ENCODE measurements at regions not wholly inside any gene's neighbourhood (a gene's known extent, or its start where the extent isn't known, plus 50 kb on each side); places are given as distances from the start of the nearest gene placed in this dataset.
"Not testable (repeated sequence)": the region's sequence is repeated elsewhere in the genome, so short reads cannot be mapped to it uniquely, and the experiment has no call there.

DNA sequence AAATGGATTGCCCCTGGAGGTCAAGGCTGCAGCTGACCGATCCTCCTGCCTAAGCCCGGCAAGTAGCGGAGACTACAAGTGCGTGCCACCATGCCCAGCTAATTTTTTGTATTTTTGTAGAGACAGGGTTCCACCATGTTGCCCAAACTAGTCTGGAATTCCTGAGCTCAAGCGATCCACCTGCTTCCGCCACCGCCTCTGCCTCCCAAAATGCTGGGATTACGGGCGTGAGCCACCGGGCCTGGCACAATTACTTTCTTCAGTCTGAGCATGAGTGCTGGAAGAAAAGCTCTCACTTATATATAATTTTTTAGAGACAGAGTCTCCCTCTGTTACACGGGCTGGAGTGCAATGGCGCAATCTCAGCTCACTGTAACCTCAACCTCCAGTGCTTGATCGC is 307.4 kb downstream of the ZNF37A start:
- peak overlapping the region; percentile 96 for H3K4me3 Mint-ChIP-seq
- not testable (repeated sequence) for H3K36me3 Mint-ChIP-seq (ENCODE audit: low read depth); H3K4me1 Mint-ChIP-seq; H3K27me3 Mint-ChIP-seq; H3K9me3 Mint-ChIP-seq; ATAC-seq (replicated peaks)
- H3K27ac Mint-ChIP-seq: peak overlapping the region; percentile 99

DNA sequence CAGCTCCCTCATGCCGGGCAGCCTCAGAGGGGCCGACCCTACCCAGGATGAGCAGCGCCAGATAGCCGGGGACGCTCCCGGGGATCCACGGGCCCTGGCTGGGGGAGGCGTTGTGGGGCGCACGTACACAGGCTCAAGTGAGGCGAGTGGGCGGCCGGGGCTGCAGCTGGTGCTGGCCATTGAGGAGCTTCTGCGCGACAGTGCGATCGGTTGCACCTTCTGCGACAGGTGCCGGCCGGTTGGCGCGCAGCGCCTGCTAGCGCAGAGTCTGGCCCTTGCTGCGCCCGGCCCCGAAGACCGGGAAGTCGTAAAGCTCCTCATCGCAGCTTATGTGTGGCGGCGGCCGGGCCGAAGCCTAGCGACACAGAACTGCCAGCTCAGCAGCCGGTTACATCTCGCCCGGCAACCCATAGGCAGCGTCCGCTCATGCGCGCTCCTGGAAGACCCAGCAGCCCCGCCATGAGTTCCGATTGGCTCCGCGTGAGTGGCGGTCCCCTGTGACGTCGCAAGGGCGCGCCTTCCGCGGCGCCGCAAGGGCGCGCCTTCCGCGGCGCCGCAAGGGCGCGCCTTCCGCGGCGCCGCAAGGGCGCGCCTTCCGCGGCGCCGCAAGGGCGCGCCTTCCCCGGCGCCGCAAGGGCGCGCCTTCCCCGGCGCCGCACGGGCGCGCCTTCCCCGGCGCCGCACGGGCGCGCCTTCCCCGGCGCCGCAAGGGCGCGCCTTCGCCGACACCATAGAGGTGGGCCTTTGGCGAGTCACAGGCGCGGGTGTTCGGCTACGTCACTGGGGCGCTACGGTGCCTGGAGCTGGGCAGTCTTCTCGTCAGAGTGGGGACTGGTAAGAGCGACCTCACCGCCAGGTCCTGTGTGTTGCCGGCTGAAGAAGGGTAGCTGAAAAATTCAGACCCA is 308.6 kb downstream of the ZNF37A start:
- not testable (repeated sequence) for H3K4me1 Mint-ChIP-seq; H3K27me3 Mint-ChIP-seq; H3K9me3 Mint-ChIP-seq; H3K36me3 Mint-ChIP-seq (ENCODE audit: low read depth)
- Mint-ChIP-seq H3K4me3 (peak overlapping the region; percentile 96), H3K27ac (peak overlapping the region; percentile 99)
- ATAC-seq (replicated peaks): peak; percentile 96

DNA sequence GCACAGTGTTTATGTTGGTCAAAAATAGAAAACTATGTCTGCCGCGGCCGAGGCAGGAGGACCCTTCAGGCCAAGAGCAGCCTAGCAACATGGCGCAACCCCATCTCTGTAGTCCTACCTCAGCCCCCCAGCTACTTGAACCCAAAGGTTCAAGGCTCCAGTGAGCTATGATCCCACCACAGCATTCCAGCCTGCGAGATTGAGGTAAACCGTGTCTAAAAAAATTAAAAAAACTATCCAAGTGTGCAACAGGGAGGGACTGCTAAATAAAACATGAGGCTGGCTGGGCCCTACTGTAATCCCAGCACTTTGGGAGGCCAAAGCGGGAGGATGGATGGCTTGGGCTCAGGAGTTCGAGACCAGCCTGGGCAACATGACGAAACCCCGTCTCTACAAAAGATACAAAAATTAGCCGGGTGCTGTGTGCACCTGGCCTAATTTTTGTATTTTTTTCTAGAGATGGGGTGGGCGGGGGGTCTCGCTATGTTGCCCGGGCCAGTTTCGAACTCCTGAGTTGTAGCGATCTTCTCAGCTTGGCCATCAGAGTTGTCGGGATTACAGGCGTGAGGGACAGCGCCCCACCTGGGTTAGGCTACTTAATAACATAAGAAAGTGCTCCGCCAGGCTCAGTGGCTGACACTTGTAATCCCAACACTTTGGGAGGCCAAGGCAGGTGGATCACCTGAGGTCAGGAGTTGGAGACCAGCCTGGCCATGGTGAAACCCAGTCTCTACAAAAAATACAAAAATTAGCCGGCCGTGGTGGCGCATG is 309.4 kb downstream of the ZNF37A start:
- H3K36me3 Mint-ChIP-seq (ENCODE audit: low read depth); H3K27me3 Mint-ChIP-seq; H3K4me1 Mint-ChIP-seq; ATAC-seq (replicated peaks); H3K9me3 Mint-ChIP-seq: not testable (repeated sequence)
- Mint-ChIP-seq H3K27ac (peak overlapping the region; percentile 86), H3K4me3 (peak overlapping the region; percentile 96)

DNA sequence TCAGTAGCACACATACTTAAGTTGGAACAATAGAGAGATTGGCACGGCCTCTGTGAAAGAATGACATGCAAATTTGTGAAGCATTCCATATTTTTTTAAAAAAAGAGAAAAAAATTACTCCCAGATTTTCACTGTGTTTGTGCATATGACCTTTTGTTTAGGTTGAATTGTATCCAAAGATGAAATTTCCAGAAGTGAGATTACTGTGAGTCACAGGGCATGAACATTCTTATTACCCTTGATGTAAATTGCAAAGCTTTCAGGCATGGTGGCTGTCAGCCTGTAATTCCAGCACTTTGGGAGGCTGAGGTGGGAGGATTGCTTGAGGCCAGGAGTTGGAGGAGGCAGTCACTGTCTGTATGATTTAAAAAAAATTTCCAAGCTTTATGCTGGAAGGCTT is 329.5 kb downstream of the ZNF37A start:
- not testable (repeated sequence) for ATAC-seq (replicated peaks); H3K9me3 Mint-ChIP-seq; H3K4me1 Mint-ChIP-seq; H3K27me3 Mint-ChIP-seq; H3K27ac Mint-ChIP-seq; H3K4me3 Mint-ChIP-seq
- peaks cover 25% of the 10 kb centered on the region for H3K36me3 Mint-ChIP-seq (ENCODE audit: low read depth)

GRCh38 chr10:38430242-38430641 is 336.1 kb downstream of the ZNF37A start:
- H3K27me3 Mint-ChIP-seq; H3K27ac Mint-ChIP-seq; H3K4me1 Mint-ChIP-seq; H3K4me3 Mint-ChIP-seq; H3K9me3 Mint-ChIP-seq; ATAC-seq (replicated peaks): not testable (repeated sequence)
- peaks cover 20% of the 10 kb centered on the region for H3K36me3 Mint-ChIP-seq (ENCODE audit: low read depth)

GRCh38 chr10:38437359-38437758 is 343.2 kb downstream of the ZNF37A start:
- H3K4me3 Mint-ChIP-seq; ATAC-seq (replicated peaks); H3K4me1 Mint-ChIP-seq; H3K27me3 Mint-ChIP-seq; H3K9me3 Mint-ChIP-seq; H3K27ac Mint-ChIP-seq: not testable (repeated sequence)
- H3K36me3 Mint-ChIP-seq (ENCODE audit: low read depth): peaks cover 13% of the 10 kb centered on the region

DNA sequence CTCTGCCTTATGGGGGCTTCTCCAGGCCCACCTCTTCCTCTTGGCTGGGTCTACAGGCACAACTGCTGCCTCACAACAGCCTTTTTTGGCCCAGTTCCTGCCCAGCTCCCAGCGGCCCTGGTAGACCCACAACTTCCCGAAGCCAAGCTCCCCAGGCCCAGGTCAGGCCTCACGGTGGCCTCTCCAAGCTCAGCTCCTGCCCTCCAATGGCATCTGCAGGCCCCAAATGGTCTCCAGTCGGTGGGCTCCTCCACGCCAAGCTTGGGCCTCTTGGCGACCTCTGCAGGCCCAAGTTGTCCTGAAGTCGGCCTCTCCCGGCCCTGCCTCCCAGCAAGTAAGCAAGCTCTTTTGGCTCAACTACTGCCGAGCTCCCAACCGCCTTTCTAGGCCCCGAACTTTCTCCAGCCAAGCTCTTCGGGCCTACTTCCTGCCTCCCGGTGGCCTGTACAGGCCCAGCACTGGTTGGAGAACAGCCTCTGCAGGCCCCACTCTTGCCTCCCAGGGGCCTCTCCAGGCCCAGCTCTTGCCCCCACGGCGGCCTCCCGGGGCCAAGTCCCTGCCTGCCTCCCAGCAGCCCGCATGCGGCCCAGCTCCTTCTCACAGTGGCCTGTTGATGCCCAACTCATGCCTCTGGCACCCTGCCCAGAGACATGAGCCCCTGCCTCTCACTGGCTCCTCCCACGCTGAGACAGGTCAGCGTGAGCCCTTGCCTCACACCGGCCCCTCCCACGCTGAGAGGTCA is 354.6 kb downstream of the ZNF37A start:
- H3K9me3 Mint-ChIP-seq; H3K4me1 Mint-ChIP-seq; H3K27me3 Mint-ChIP-seq; H3K4me3 Mint-ChIP-seq; H3K27ac Mint-ChIP-seq; ATAC-seq (replicated peaks): not testable (repeated sequence)
- H3K36me3 Mint-ChIP-seq (ENCODE audit: low read depth): peaks cover 22% of the 10 kb centered on the region

DNA sequence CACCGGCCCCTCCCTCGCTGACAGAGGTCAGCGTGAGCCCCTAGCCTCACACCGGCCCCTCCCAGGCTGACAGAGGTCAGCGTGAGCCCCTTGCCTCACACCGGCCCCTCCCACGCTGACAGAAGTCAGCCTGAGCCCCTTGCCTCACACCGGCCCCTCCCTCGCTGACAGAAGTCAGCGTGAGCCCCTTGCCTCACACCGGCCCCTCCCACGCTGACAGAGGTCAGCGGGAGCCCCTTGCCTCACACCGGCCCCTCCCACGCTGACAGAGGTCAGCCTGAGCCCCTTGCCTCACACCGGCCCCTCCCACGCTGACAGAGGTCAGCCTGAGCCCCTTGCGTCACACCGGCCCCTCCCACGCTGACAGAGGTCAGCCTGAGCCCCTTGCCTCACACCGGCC is 355.5 kb downstream of the ZNF37A start:
- H3K9me3 Mint-ChIP-seq; H3K27me3 Mint-ChIP-seq; H3K27ac Mint-ChIP-seq; ATAC-seq (replicated peaks); H3K4me3 Mint-ChIP-seq; H3K4me1 Mint-ChIP-seq: not testable (repeated sequence)
- H3K36me3 Mint-ChIP-seq (ENCODE audit: low read depth): peaks cover 22% of the 10 kb centered on the region

- H3K4me1 Mint-ChIP-seq; ATAC-seq (replicated peaks); H3K27ac Mint-ChIP-seq; H3K27me3 Mint-ChIP-seq; H3K9me3 Mint-ChIP-seq; H3K4me3 Mint-ChIP-seq: not testable (repeated sequence)
- H3K36me3 Mint-ChIP-seq (ENCODE audit: low read depth): peaks cover 22% of the 10 kb centered on the region
These were observed 356.4 kb downstream of the ZNF37A start for GRCh38 chr10:38450372-38451057.

DNA sequence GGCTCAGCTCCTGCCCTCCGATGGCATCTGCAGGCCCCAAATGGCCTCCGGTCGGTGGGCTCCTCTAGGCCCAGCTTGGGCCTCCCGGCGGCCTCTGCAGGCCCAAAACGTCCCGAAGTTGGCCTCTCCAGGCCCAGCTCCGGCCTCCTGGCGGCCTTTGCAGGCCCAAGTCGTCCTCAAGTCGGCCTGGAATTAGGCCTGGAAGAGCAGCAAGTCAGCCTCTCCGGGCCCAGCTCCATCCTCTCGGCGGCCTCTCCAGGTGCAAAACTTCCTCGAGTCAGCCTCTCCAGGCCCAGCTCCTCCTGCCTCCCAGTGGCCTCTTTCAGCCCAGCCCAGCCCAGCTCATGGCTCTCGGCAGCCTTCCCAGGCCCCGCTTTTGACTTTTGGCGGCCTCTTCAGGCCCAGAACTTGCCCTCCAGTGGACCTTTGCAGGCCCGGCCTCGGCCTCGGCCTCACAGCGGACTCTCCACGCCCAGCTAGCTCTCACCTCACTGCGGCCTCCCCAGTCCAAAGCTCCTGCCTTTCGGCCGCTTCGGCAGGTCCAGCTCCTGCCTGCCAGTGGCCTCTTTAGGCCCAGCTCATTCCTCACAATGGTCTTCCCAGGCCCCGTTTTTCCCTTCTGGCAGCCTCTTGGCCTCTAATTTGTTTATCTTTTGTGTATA is 357.3 kb downstream of the ZNF37A start:
- H3K4me3 Mint-ChIP-seq; H3K27ac Mint-ChIP-seq; ATAC-seq (replicated peaks); H3K9me3 Mint-ChIP-seq; H3K27me3 Mint-ChIP-seq; H3K4me1 Mint-ChIP-seq: not testable (repeated sequence)
- H3K36me3 Mint-ChIP-seq (ENCODE audit: low read depth): peaks cover 17% of the 10 kb centered on the region

Measured in activated T-helper 17 cell treated with anti-CD3 and anti-CD28 coated beads, Interleukin-2, amount 50 U/mL, for 72 hours (primary cell).